ENCODE measurements at regions not wholly inside any gene's neighbourhood (a gene's known extent, or its start where the extent isn't known, plus 50 kb on each side); places are given as distances from the start of the nearest gene placed in this dataset.

DNA sequence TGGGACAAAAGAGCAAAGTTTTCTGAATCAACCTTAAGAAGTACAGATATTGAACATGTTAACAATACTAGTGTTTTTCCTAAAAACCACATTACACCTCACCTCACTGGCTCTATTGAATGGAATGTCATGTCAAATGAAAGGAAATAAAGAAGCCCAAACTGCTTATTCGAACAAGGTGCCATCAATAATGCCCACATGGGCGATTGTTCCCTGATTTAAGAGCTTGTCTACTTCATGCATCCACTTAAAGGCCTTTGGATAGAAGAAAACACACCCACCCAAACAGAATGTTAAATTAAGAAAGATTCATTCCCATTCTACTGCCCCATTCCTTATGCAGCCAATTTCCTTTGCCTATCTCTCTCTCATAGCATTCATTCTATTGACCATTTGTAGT lies 118.5 kb upstream of the PAQR3 start:
- TF ChIP-seq POLR2A (IDR thresholded peaks at IDR 0.05) (no peak), CTCF (IDR thresholded peaks at IDR 0.05) (no peak), POLR2AphosphoS5 (IDR thresholded peaks at IDR 0.05) (no peak), EP300 (IDR thresholded peaks at IDR 0.05) (no peak)
